Endodermal cell (in vitro differentiated cells): ENCODE measurements at regions not wholly inside any gene's neighbourhood (a gene's known extent, or its start where the extent isn't known, plus 50 kb on each side); places are given as distances from the start of the nearest gene placed in this dataset.
A peak's percentile ranks its signal among the peaks of the same experiment; 100 is the strongest.

Source experiments
- DNase-seq: peaks from one replicate; pipeline ENCODE4 v3.0.0-alpha.2; 2017
- H3K27ac ChIP-seq: 2 replicates; pipeline ENCODE4 v1.5.1; 2013; ENCODE audit warnings: mild to moderate bottlenecking, low read depth, low read length, moderate library complexity
- H3K27me3 ChIP-seq: 2 replicates; pipeline ENCODE4 v1.6.1; 2013; ENCODE audit warnings: mild to moderate bottlenecking, low read length, moderate library complexity; ENCODE audit not compliant: insufficient read depth, control insufficient read depth, poor library complexity, severe bottlenecking
- H3K36me3 ChIP-seq: 2 replicates; pipeline ENCODE4 v1.7.0; 2013; ENCODE audit warnings: mild to moderate bottlenecking, low read length, moderate library complexity; ENCODE audit not compliant: control insufficient read depth, insufficient read depth
- H3K4me1 ChIP-seq: one replicate; pipeline ENCODE4 v1.7.0; 2013; ENCODE audit warnings: low read length; ENCODE audit not compliant: control insufficient read depth, insufficient read depth
- H3K4me3 ChIP-seq: 2 replicates; pipeline ENCODE4 v1.5.1; 2013; ENCODE audit warnings: mild to moderate bottlenecking, low read length, moderate library complexity
- H3K9ac ChIP-seq: 2 replicates; pipeline ENCODE4 v1.6.1; 2013; ENCODE audit warnings: mild to moderate bottlenecking, low read length, moderate library complexity; ENCODE audit not compliant: poor library complexity, severe bottlenecking; ENCODE audit errors: extremely low read depth
- H3K9me3 ChIP-seq: 2 replicates; pipeline ENCODE4 v1.6.1; 2013; ENCODE audit warnings: mild to moderate bottlenecking, low read length, moderate library complexity; ENCODE audit not compliant: control insufficient read depth
- H3K27ac Mint-ChIP-seq: 2 replicates; pipeline ENCODE4 v1.8.0; 2020; ENCODE audit warnings: mixed read lengths
- H3K27me3 Mint-ChIP-seq: 2 replicates; pipeline ENCODE4 v1.8.0; 2021; ENCODE audit warnings: mild to moderate bottlenecking, mixed read lengths; ENCODE audit not compliant: insufficient read depth
- H3K36me3 Mint-ChIP-seq: 2 replicates; pipeline ENCODE4 v1.8.0; 2020; ENCODE audit warnings: low read depth, mixed read lengths
- H3K4me1 Mint-ChIP-seq: 2 replicates; pipeline ENCODE4 v1.8.0; 2020; ENCODE audit warnings: mixed read lengths
- H3K4me3 Mint-ChIP-seq: 2 replicates; pipeline ENCODE4 v1.8.0; 2020; ENCODE audit warnings: mild to moderate bottlenecking, moderate library complexity, mixed read lengths
- H3K9me3 Mint-ChIP-seq: 2 replicates; pipeline ENCODE4 v1.8.0; 2020; ENCODE audit warnings: mild to moderate bottlenecking, mixed read lengths
- WGBS, 2 experiments: methylation state at CpG; one replicate each; pipeline versions ENCODE4 v1.1.5 to v1.1.7; 2013; ENCODE audit warnings: missing lambda C conversion rate in 2 of 2, mixed read lengths in 1 of 2; ENCODE audit not compliant: insufficient coverage in 1 of 2, insufficient read length in 1 of 2; 5-methylcytosine and 5-hydroxymethylcytosine counted together
- TF ChIP-seq, protein P1 (sequence below): fragments of 200-600 bp; sonication (generic); conservative IDR thresholded peaks from 2 replicates; pipeline ENCODE4 v1.5.0; 2021; ENCODE audit warnings: antibody characterized with exemption, mild to moderate bottlenecking

DNA sequence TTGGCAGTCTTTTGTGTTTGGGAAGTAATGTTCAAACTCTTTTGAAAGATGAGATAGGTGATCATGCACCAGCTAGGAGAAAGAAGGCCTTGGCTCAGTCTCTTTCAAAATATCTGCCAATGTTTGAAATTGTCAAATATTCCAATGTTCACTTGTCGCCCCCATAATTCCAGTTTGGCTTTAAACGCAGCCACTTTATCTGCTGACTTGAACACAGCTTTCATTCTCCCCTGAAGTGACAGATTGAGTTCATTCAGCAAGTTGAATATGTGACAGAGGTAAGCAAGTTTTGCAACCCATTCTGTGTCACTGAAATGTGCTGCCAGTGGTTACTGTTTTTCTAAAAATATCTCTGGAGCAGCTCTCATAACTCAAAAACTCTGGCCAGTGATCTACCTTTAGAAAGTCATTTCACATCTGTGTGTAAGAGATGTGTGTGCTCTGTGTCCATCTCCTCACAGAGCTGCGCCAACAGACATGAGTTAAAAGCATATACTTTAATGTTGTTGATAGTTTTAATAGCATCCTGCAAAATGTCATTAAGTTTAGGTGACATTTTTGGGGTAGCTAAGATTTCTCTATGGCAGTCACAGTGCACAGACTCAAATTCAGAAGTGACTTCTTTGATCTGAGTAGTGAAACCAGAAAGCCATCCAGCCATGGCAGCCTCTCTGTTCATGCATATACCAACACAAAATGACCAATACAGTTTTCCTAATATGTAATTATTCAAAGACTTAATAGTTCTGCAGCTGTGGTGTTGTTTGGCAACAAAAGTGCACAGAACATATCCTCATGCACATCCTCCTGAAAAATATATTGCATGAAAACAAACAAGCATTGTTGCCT, 614.3 kb upstream of the MIS18BP1 start:
- Histone ChIP-seq H3K9me3 (peaks cover 24% of the 10 kb centered on the region), H3K36me3 (no peaks in the 10 kb centered on the region), H3K9ac (no peak overlapping the region), H3K4me3 (no peak overlapping the region), H3K4me1 (no peaks in the 10 kb centered on the region), H3K27ac (no peak overlapping the region), H3K27me3 (no peaks in the 10 kb centered on the region)
- DNase-seq: no peak
- H3K27me3 Mint-ChIP-seq: no peaks in the 10 kb centered on the region
- no peaks in the 10 kb centered on the region for H3K36me3 Mint-ChIP-seq
- no peak overlapping the region for H3K27ac Mint-ChIP-seq
- TF ChIP-seq, protein P1, sequence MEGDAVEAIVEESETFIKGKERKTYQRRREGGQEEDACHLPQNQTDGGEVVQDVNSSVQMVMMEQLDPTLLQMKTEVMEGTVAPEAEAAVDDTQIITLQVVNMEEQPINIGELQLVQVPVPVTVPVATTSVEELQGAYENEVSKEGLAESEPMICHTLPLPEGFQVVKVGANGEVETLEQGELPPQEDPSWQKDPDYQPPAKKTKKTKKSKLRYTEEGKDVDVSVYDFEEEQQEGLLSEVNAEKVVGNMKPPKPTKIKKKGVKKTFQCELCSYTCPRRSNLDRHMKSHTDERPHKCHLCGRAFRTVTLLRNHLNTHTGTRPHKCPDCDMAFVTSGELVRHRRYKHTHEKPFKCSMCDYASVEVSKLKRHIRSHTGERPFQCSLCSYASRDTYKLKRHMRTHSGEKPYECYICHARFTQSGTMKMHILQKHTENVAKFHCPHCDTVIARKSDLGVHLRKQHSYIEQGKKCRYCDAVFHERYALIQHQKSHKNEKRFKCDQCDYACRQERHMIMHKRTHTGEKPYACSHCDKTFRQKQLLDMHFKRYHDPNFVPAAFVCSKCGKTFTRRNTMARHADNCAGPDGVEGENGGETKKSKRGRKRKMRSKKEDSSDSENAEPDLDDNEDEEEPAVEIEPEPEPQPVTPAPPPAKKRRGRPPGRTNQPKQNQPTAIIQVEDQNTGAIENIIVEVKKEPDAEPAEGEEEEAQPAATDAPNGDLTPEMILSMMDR: no peak
- no peak overlapping the region for H3K4me3 Mint-ChIP-seq
- no peaks in the 10 kb centered on the region for H3K4me1 Mint-ChIP-seq
- H3K9me3 Mint-ChIP-seq: peaks cover 25% of the 10 kb centered on the region
- WGBS, 2 experiments: 86 to 100% methylated on average over 1 to 3 of the region's 3 CpGs

DNA sequence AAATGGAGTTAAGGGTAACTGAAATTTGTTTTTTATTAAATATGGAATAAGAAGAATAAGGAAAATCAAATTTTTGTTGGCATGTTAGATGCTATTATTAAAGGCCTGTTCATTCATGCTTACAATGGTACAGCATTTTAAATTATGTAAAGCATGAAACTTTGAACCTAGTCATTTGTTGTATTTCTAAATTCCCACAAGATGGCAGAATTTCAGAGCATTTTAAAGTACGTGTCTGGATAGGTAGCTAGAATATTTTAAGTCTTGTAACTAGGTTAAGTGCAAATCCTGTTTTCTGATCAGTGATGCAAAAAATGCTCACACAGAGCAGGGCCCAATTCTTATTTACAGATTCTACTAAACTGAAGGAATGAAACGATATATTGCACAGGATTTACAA, 585.6 kb upstream of the MIS18BP1 start:
- peaks cover 3% of the 10 kb centered on the region for H3K4me1 Mint-ChIP-seq
- no peak overlapping the region for H3K4me3 ChIP-seq
- no peaks in the 10 kb centered on the region for H3K36me3 ChIP-seq
- no peak overlapping the region for H3K9ac ChIP-seq
- no peaks in the 10 kb centered on the region for H3K27me3 Mint-ChIP-seq
- H3K4me3 Mint-ChIP-seq: no peak overlapping the region
- no peaks in the 10 kb centered on the region for H3K9me3 ChIP-seq
- H3K36me3 Mint-ChIP-seq: no peaks in the 10 kb centered on the region
- WGBS, 2 experiments: 88 to 94% methylated on average over 1 to 2 of the region's 2 CpGs
- TF ChIP-seq, protein P1: peak; percentile 59
- no peak overlapping the region for H3K27ac ChIP-seq
- H3K9me3 Mint-ChIP-seq: no peaks in the 10 kb centered on the region
- no peak overlapping the region for H3K27ac Mint-ChIP-seq
- DNase-seq: no peak
- H3K4me1 ChIP-seq: no peaks in the 10 kb centered on the region
- H3K27me3 ChIP-seq: no peaks in the 10 kb centered on the region

DNA sequence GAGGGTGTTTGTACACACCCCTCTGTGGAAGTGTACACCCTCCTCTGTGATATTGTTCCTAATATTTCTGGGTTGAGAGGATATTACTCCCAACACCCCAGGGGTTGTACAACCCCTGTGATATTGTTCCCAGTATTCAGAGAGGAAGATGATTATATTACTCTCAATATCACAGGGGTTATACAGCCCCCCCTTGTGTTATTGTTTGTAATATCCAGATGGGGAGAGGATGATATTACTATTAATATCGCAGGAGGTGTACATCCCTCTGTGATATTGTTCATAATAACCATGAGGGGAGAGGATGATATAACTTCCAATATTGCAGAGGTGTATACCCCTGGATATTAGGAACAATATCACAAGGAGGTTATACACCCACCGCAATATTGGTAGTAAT, 566.1 kb upstream of the MIS18BP1 start:
- no peaks in the 10 kb centered on the region for H3K9me3 ChIP-seq
- Mint-ChIP-seq H3K27ac (no peak overlapping the region), H3K4me3 (no peak overlapping the region), H3K4me1 (no peaks in the 10 kb centered on the region), H3K36me3 (no peaks in the 10 kb centered on the region), H3K27me3 (no peaks in the 10 kb centered on the region), H3K9me3 (no peaks in the 10 kb centered on the region)
- H3K27me3 ChIP-seq: no peaks in the 10 kb centered on the region
- H3K4me1 ChIP-seq: no peaks in the 10 kb centered on the region
- H3K9ac ChIP-seq: no peak overlapping the region
- no peak for DNase-seq
- no peak overlapping the region for H3K4me3 ChIP-seq
- TF ChIP-seq, protein P1: no peak
- H3K36me3 ChIP-seq: no peaks in the 10 kb centered on the region
- H3K27ac ChIP-seq: no peak overlapping the region
- WGBS, 2 experiments: 88% methylated on average over 2 of the region's 2 CpGs; no CpG with 5 or more reads in 1 of the 2 experiments
